ENCODE measurements at regions not wholly inside any gene's neighbourhood (a gene's known extent, or its start where the extent isn't known, plus 50 kb on each side); places are given as distances from the start of the nearest gene placed in this dataset.

- Mint-ChIP-seq H3K27ac (no peak overlapping the region), H3K4me1 (no peaks in the 10 kb centered on the region), H3K9me3 (peaks cover 5 to 37% (median 15%) of the 10 kb centered on the region in 6 donors), H3K4me3 (no peak overlapping the region), H3K36me3 (no peaks in the 10 kb centered on the region), H3K27me3 (ENCODE audit: low read depth in 3 of 3) (no peaks in the 10 kb centered on the region)
- no peak for DNase-seq
These were observed 1414.7 kb downstream of the C4orf33 start for GRCh38 chr4:130510661-130511060.

- Mint-ChIP-seq H3K27me3 (ENCODE audit: low read depth in 3 of 3) (no peaks in the 10 kb centered on the region), H3K27ac (no peak overlapping the region), H3K36me3 (no peaks in the 10 kb centered on the region), H3K4me3 (no peak overlapping the region), H3K9me3 (peaks cover 5 to 37% (median 17%) of the 10 kb centered on the region in 6 donors), H3K4me1 (no peaks in the 10 kb centered on the region)
- no peak for DNase-seq
These were observed 1415.8 kb downstream of the C4orf33 start for GRCh38 chr4:130511776-130512175.

- Mint-ChIP-seq H3K4me3 (no peak overlapping the region), H3K36me3 (no peaks in the 10 kb centered on the region), H3K27ac (no peak overlapping the region), H3K9me3 (peaks cover 7 to 48% (median 18%) of the 10 kb centered on the region in 6 donors), H3K27me3 (ENCODE audit: low read depth in 3 of 3) (peaks cover 0 to 1% (median 0%) of the 10 kb centered on the region in 3 donors), H3K4me1 (no peaks in the 10 kb centered on the region)
- DNase-seq, result no peak
These were observed 1428.1 kb downstream of the C4orf33 start for GRCh38 chr4:130524057-130524456.

GRCh38 chr4:130530505-130530904, 1434.6 kb downstream of the C4orf33 start:
- H3K4me1 Mint-ChIP-seq, result no peaks in the 10 kb centered on the region
- no peak overlapping the region for H3K27ac Mint-ChIP-seq
- peaks cover 2 to 48% (median 24%) of the 10 kb centered on the region in 6 donors for H3K9me3 Mint-ChIP-seq
- H3K27me3 Mint-ChIP-seq (ENCODE audit: low read depth in 3 of 3), result peaks cover 0 to 3% (median 3%) of the 10 kb centered on the region in 3 donors
- no peak overlapping the region for H3K4me3 Mint-ChIP-seq
- no peak for DNase-seq
- peaks cover 0 to 4% (median 0%) of the 10 kb centered on the region in 3 donors for H3K36me3 Mint-ChIP-seq

GRCh38 chr4:130534651-130535050, 1438.7 kb downstream of the C4orf33 start:
- H3K4me1 Mint-ChIP-seq, result no peaks in the 10 kb centered on the region
- no peak overlapping the region for H3K27ac Mint-ChIP-seq
- DNase-seq, result no peak
- peaks cover 0 to 3% (median 3%) of the 10 kb centered on the region in 3 donors for H3K27me3 Mint-ChIP-seq (ENCODE audit: low read depth in 3 of 3)
- H3K9me3 Mint-ChIP-seq, result peaks cover 3 to 37% (median 25%) of the 10 kb centered on the region in 6 donors
- no peak overlapping the region for H3K4me3 Mint-ChIP-seq
- H3K36me3 Mint-ChIP-seq, result peaks cover 0 to 4% (median 0%) of the 10 kb centered on the region in 3 donors

GRCh38 chr4:130542953-130543352, 1447.0 kb downstream of the C4orf33 start:
- DNase-seq, result no peak
- Mint-ChIP-seq H3K4me1 (no peaks in the 10 kb centered on the region), H3K36me3 (peaks cover 0 to 3% (median 0%) of the 10 kb centered on the region in 3 donors), H3K27me3 (ENCODE audit: low read depth in 3 of 3) (no peaks in the 10 kb centered on the region), H3K27ac (no peak overlapping the region), H3K4me3 (no peak overlapping the region), H3K9me3 (peaks cover 5 to 39% (median 15%) of the 10 kb centered on the region in 6 donors)

- Mint-ChIP-seq H3K36me3 (peaks cover 0 to 3% (median 0%) of the 10 kb centered on the region in 3 donors), H3K27ac (no peak overlapping the region), H3K4me3 (no peak overlapping the region), H3K4me1 (no peaks in the 10 kb centered on the region), H3K27me3 (ENCODE audit: low read depth in 3 of 3) (no peaks in the 10 kb centered on the region), H3K9me3 (peaks cover 8 to 50% (median 17%) of the 10 kb centered on the region in 6 donors)
- no peak for DNase-seq
These were observed 1449.2 kb downstream of the C4orf33 start for GRCh38 chr4:130545171-130545570.

GRCh38 chr4:130545596-130545995, 1449.6 kb downstream of the C4orf33 start:
- H3K27me3 Mint-ChIP-seq (ENCODE audit: low read depth in 3 of 3), result no peaks in the 10 kb centered on the region
- H3K27ac Mint-ChIP-seq, result no peak overlapping the region
- H3K4me1 Mint-ChIP-seq, result no peaks in the 10 kb centered on the region
- H3K36me3 Mint-ChIP-seq, result peaks cover 0 to 3% (median 0%) of the 10 kb centered on the region in 3 donors
- no peak for DNase-seq
- H3K4me3 Mint-ChIP-seq, result no peak overlapping the region
- H3K9me3 Mint-ChIP-seq, result peaks cover 8 to 50% (median 17%) of the 10 kb centered on the region in 6 donors

GRCh38 chr4:130559268-130559667, 1463.3 kb downstream of the C4orf33 start:
- no peak for DNase-seq
- peaks cover 0 to 3% (median 2%) of the 10 kb centered on the region in 3 donors for H3K27me3 Mint-ChIP-seq (ENCODE audit: low read depth in 3 of 3)
- H3K4me1 Mint-ChIP-seq, result no peaks in the 10 kb centered on the region
- no peak overlapping the region for H3K4me3 Mint-ChIP-seq
- H3K27ac Mint-ChIP-seq, result no peak overlapping the region
- no peaks in the 10 kb centered on the region for H3K36me3 Mint-ChIP-seq
- H3K9me3 Mint-ChIP-seq, result peaks cover 14 to 41% (median 21%) of the 10 kb centered on the region in 6 donors

- H3K9me3 Mint-ChIP-seq, result peaks cover 8 to 26% (median 21%) of the 10 kb centered on the region in 6 donors
- peaks cover 0 to 1% (median 0%) of the 10 kb centered on the region in 3 donors for H3K27me3 Mint-ChIP-seq (ENCODE audit: low read depth in 3 of 3)
- no peaks in the 10 kb centered on the region for H3K4me1 Mint-ChIP-seq
These were observed 1467.4 kb downstream of the C4orf33 start for GRCh38 chr4:130563185-130563888.

GRCh38 chr4:130563889-130564418, 1468.0 kb downstream of the C4orf33 start:
- H3K27ac Mint-ChIP-seq, result no peak overlapping the region
- DNase-seq, result no peak
- H3K4me3 Mint-ChIP-seq, result no peak overlapping the region
- H3K36me3 Mint-ChIP-seq, result no peaks in the 10 kb centered on the region
- H3K9me3 Mint-ChIP-seq, result peaks cover 8 to 25% (median 20%) of the 10 kb centered on the region in 6 donors
- H3K27me3 Mint-ChIP-seq (ENCODE audit: low read depth in 3 of 3), result no peaks in the 10 kb centered on the region
- no peaks in the 10 kb centered on the region for H3K4me1 Mint-ChIP-seq

More at GRCh38 chr4:130563185-130563888, 1467.4 kb downstream of the C4orf33 start:
- no peak overlapping the region for H3K4me3 Mint-ChIP-seq
- no peaks in the 10 kb centered on the region for H3K36me3 Mint-ChIP-seq
- no peak for DNase-seq
- no peak overlapping the region for H3K27ac Mint-ChIP-seq

- Mint-ChIP-seq H3K9me3 (peaks cover 11 to 36% (median 21%) of the 10 kb centered on the region in 6 donors), H3K27me3 (ENCODE audit: low read depth in 3 of 3) (no peaks in the 10 kb centered on the region), H3K36me3 (peaks cover 0 to 3% (median 0%) of the 10 kb centered on the region in 3 donors), H3K27ac (no peak overlapping the region), H3K4me1 (no peaks in the 10 kb centered on the region), H3K4me3 (no peak overlapping the region)
- no peak for DNase-seq
These were observed 1472.8 kb downstream of the C4orf33 start for GRCh38 chr4:130568746-130569145.

GRCh38 chr4:130573742-130574141, 1477.8 kb downstream of the C4orf33 start:
- Mint-ChIP-seq H3K4me1 (no peaks in the 10 kb centered on the region), H3K27ac (no peak overlapping the region), H3K9me3 (peaks cover 6 to 48% (median 21%) of the 10 kb centered on the region in 6 donors), H3K36me3 (peaks cover 0 to 3% (median 0%) of the 10 kb centered on the region in 3 donors), H3K4me3 (no peak overlapping the region), H3K27me3 (ENCODE audit: low read depth in 3 of 3) (no peaks in the 10 kb centered on the region)
- DNase-seq, result no peak

- Mint-ChIP-seq H3K36me3 (peaks cover 0 to 3% (median 0%) of the 10 kb centered on the region in 3 donors), H3K4me1 (no peaks in the 10 kb centered on the region), H3K4me3 (no peak overlapping the region), H3K9me3 (peaks cover 8 to 51% (median 23%) of the 10 kb centered on the region in 6 donors), H3K27ac (no peak overlapping the region), H3K27me3 (ENCODE audit: low read depth in 3 of 3) (no peaks in the 10 kb centered on the region)
- DNase-seq, result no peak
These were observed 1478.3 kb downstream of the C4orf33 start for GRCh38 chr4:130574215-130574614.
